Spleen (tissue), 11 donors: ENCODE measurements at regions not wholly inside any gene's neighbourhood (a gene's known extent, or its start where the extent isn't known, plus 50 kb on each side); places are given as distances from the start of the nearest gene placed in this dataset.

Experiments
- DNase-seq: peaks from one replicate; pipeline ENCODE4 v3.0.0-alpha.2; 2020
- H3K27ac ChIP-seq, 8 donors: fragments of 200-600 bp; sonication (generic) in 7 of 8; 1 replicate in 4 of 8; 2 replicates in 4 of 8; pipeline versions ENCODE4 v1.5.0 to v1.8.0; 2016 to 2021; ENCODE audit warnings: inconsistent platforms in 4 of 8, mild to moderate bottlenecking in 4 of 8, moderate library complexity in 1 of 8
- H3K27me3 ChIP-seq, 7 donors: fragments of 200-600 bp; sonication (generic) in 6 of 7; replicated peaks in 1 of 7; 1 replicate in 4 of 7; 2 replicates in 3 of 7; pipeline versions ENCODE4 v1.5.0 to v1.8.0; 2016 to 2021; ENCODE audit warnings: inconsistent platforms in 3 of 7, mild to moderate bottlenecking in 1 of 7
- H3K36me3 ChIP-seq, 6 donors: fragments of 200-600 bp; sonication (generic) in 5 of 6; 1 replicate in 4 of 6; 2 replicates in 2 of 6; pipeline versions ENCODE4 v1.5.0 to v1.8.0; 2016 to 2021; ENCODE audit warnings: inconsistent platforms in 2 of 6
- H3K4me1 ChIP-seq, 6 donors: fragments of 200-600 bp; sonication (generic) in 5 of 6; 1 replicate in 3 of 6; 2 replicates in 3 of 6; pipeline versions ENCODE4 v1.5.0 to v1.8.0; 2016 to 2021; ENCODE audit warnings: inconsistent platforms in 3 of 6
- H3K4me3 ChIP-seq, 8 donors: fragments of 200-600 bp; sonication (generic) in 7 of 8; 1 replicate in 4 of 8; 2 replicates in 4 of 8; pipeline versions ENCODE4 v1.5.0 to v1.8.0; 2016 to 2021; ENCODE audit warnings: inconsistent platforms in 4 of 8, mild to moderate bottlenecking in 4 of 8, moderate library complexity in 2 of 8
- H3K9me3 ChIP-seq, 8 donors: fragments of 200-600 bp; sonication (generic) in 7 of 8; 1 replicate in 4 of 8; 2 replicates in 4 of 8; pipeline versions ENCODE4 v1.5.0 to v1.8.0; 2016 to 2021; ENCODE audit warnings: inconsistent platforms in 4 of 8
- POLR2A ChIP-seq, 3 donors: fragments of 450-650 bp; IDR thresholded peaks; one replicate each; pipeline ENCODE4 v1.5.1; 2017; ENCODE audit warnings: antibody characterized with exemption in 3 of 3, mild to moderate bottlenecking in 1 of 3
- POLR2AphosphoS5 ChIP-seq, 3 donors: sonication (generic); formaldehyde crosslinking; IDR thresholded peaks; one replicate each; pipeline ENCODE4 v1.5.1; 2017; ENCODE audit warnings: antibody characterized with exemption in 3 of 3
- WGBS, 5 donors: extraction: QIAGEN DNeasy Blood & Tissue Kit in 3 of 5; methylation state at CpG; one replicate each; pipeline versions ENCODE4 v1.1.5 to v1.1.7; 2013 to 2018; 5-methylcytosine and 5-hydroxymethylcytosine counted together
- intact Hi-C: fragments of 100-400 bp; cut with DNase I; formaldehyde crosslinking; loops from one replicate; pipeline ENCODE4 v1.15.0; 2023; ENCODE audit warnings: low total_unique reads
- TF ChIP-seq, protein P1 (sequence below), 11 experiments: fragments of 200-600 bp in 7 of 11; fragments of 450-650 bp in 4 of 11; sonication (generic) in 4 of 11; IDR thresholded peaks in 8 of 11; conservative IDR thresholded peaks in 3 of 11; 1 replicate in 7 of 11; 2 replicates in 4 of 11; pipeline versions ENCODE4 v1.4.0 to v1.8.0; 2016 to 2021; ENCODE audit warnings: antibody characterized with exemption in 11 of 11, inconsistent platforms in 4 of 11, mild to moderate bottlenecking in 1 of 11
- donor health status: healthy with polysubstance abuse.
- donor health status: DM: no; HTN: no; CAD: no; lungs with moderate emphysema.
- donor health status: DM: no; HTN: no; CAD: no.
- donor health status: Bipolar disorder and iron deficiency.
- donor health status: healthy.
- donor health status: DM: no; HTN: no; CAD: no.
- donor health status: DM: yes; HTN: yes; CAD: no.

- no peaks in the 10 kb centered on the region for H3K4me1 ChIP-seq
- DNase-seq: no peak
- intact Hi-C loops: no loop called here
- H3K27me3 ChIP-seq: no peaks in the 10 kb centered on the region
- TF ChIP-seq, protein P1, sequence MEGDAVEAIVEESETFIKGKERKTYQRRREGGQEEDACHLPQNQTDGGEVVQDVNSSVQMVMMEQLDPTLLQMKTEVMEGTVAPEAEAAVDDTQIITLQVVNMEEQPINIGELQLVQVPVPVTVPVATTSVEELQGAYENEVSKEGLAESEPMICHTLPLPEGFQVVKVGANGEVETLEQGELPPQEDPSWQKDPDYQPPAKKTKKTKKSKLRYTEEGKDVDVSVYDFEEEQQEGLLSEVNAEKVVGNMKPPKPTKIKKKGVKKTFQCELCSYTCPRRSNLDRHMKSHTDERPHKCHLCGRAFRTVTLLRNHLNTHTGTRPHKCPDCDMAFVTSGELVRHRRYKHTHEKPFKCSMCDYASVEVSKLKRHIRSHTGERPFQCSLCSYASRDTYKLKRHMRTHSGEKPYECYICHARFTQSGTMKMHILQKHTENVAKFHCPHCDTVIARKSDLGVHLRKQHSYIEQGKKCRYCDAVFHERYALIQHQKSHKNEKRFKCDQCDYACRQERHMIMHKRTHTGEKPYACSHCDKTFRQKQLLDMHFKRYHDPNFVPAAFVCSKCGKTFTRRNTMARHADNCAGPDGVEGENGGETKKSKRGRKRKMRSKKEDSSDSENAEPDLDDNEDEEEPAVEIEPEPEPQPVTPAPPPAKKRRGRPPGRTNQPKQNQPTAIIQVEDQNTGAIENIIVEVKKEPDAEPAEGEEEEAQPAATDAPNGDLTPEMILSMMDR (IDR thresholded peaks at IDR 0.05 in 8 of 11, conservative IDR thresholded peaks at IDR 0.05 in 3 of 11): no peak
- TF ChIP-seq POLR2A (IDR thresholded peaks at IDR 0.05) (no peak), POLR2AphosphoS5 (IDR thresholded peaks at IDR 0.05) (no peak)
- peaks cover 0 to 5% (median 0%) of the 10 kb centered on the region in 8 donors for H3K9me3 ChIP-seq
- H3K36me3 ChIP-seq: no peaks in the 10 kb centered on the region
- no peak overlapping the region for H3K27ac ChIP-seq
- no peak overlapping the region for H3K4me3 ChIP-seq
- WGBS, 5 donors: 52 to 74% (median 64%) methylated on average over 8 of the region's 8 CpGs
These were observed 460.8 kb upstream of the ARGLU1 start for GRCh38 chr13:107028751-107029150.

GRCh38 chr13:107025991-107026390, 458.1 kb upstream of the ARGLU1 start:
- TF ChIP-seq POLR2AphosphoS5 (IDR thresholded peaks at IDR 0.05) (peak in 1 of 3 donors; percentile 30), POLR2A (IDR thresholded peaks at IDR 0.05) (no peak)
- Histone ChIP-seq H3K27ac (peak overlapping the region in 6 of 8 donors; percentile 1 to 45 (median 30)), H3K36me3 (no peaks in the 10 kb centered on the region), H3K4me1 (no peaks in the 10 kb centered on the region), H3K27me3 (no peaks in the 10 kb centered on the region), H3K9me3 (no peaks in the 10 kb centered on the region), H3K4me3 (no peak overlapping the region)
- intact Hi-C loops: no loop called here
- 58 to 89% (median 74%) methylated on average over 1 of the region's 1 CpG for whole genome bisulfite sequencing, 5 donors
- no peak for DNase-seq

DNA sequence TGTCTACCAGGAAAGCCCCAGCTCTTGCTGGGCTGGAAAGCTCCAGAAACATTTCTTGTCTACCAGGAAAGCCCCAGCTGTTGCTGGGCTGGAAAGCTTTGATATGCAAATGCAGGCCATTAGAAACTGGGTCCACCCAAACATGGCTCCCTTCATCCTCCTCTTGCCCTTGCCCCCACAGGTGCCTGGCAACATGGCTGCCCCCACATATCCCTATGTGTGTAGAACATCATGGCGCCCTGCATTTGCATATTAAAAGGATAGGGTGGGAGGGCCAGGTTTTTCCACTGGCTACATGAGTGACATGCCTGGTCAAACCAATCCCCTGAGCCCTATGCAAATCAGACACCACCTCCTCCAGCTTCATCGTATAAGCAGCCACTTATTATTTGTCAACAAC, 455.4 kb upstream of the ARGLU1 start:
- peak overlapping the region in 1 of 8 donors; percentile 13 for H3K27ac ChIP-seq

GRCh38 chr13:107020393-107020792, 452.5 kb upstream of the ARGLU1 start:
- Histone ChIP-seq H3K36me3 (no peaks in the 10 kb centered on the region), H3K4me1 (no peaks in the 10 kb centered on the region), H3K27me3 (no peaks in the 10 kb centered on the region), H3K9me3 (no peaks in the 10 kb centered on the region), H3K27ac (no peak overlapping the region), H3K4me3 (no peak overlapping the region)
- intact Hi-C loops: no loop called here
- DNase-seq: no peak
- no peak for TF ChIP-seq POLR2AphosphoS5 (IDR thresholded peaks at IDR 0.05)
- WGBS, 5 donors: 85 to 91% (median 88%) methylated on average over 7 of the region's 7 CpGs

More for the DNA sequence above, 455.4 kb upstream of the ARGLU1 start:
- TF ChIP-seq POLR2AphosphoS5 (IDR thresholded peaks at IDR 0.05) (no peak), POLR2A (IDR thresholded peaks at IDR 0.05) (no peak)
- TF ChIP-seq, protein P1 (IDR thresholded peaks at IDR 0.05 in 8 of 11, conservative IDR thresholded peaks at IDR 0.05 in 3 of 11): no peak
- no peaks in the 10 kb centered on the region for H3K27me3 ChIP-seq
- no peaks in the 10 kb centered on the region for H3K4me1 ChIP-seq
- H3K36me3 ChIP-seq: no peaks in the 10 kb centered on the region
- H3K4me3 ChIP-seq: no peak overlapping the region
- no peak for DNase-seq
- WGBS, 5 donors: 82 to 94% (median 85%) methylated on average over 2 of the region's 2 CpGs
- H3K9me3 ChIP-seq: no peaks in the 10 kb centered on the region
- intact Hi-C loops: no loop called here

GRCh38 chr13:107018285-107018684, 450.3 kb upstream of the ARGLU1 start:
- H3K36me3 ChIP-seq: no peaks in the 10 kb centered on the region
- no peaks in the 10 kb centered on the region for H3K27me3 ChIP-seq
- no peak overlapping the region for H3K4me3 ChIP-seq
- WGBS, 5 donors: 76 to 84% (median 78%) methylated on average over 4 of the region's 4 CpGs
- no peaks in the 10 kb centered on the region for H3K4me1 ChIP-seq
- no peak for DNase-seq
- TF ChIP-seq POLR2A (IDR thresholded peaks at IDR 0.05): no peak
- no peak for TF ChIP-seq POLR2AphosphoS5 (IDR thresholded peaks at IDR 0.05)
- TF ChIP-seq, protein P1 (IDR thresholded peaks at IDR 0.05 in 8 of 11, conservative IDR thresholded peaks at IDR 0.05 in 3 of 11): no peak
- no peak overlapping the region for H3K27ac ChIP-seq
- intact Hi-C loops: no loop called here
- H3K9me3 ChIP-seq: no peaks in the 10 kb centered on the region
